Panc1 (cell line): ENCODE measurements at regions not wholly inside any gene's neighbourhood (a gene's known extent, or its start where the extent isn't known, plus 50 kb on each side); places are given as distances from the start of the nearest gene placed in this dataset.

Experiments
- POLR2AphosphoS5 ChIP-seq: IDR thresholded peaks from 2 replicates; pipeline ENCODE4 v1.6.1; 2012; ENCODE audit warnings: mild to moderate bottlenecking, low read depth, low read length, moderate library complexity
- TF ChIP-seq, protein P1 (sequence below): fragments of 450-650 bp; IDR thresholded peaks from 2 replicates; pipeline ENCODE4 v1.5.1; 2017; ENCODE audit warnings: mild to moderate bottlenecking

DNA sequence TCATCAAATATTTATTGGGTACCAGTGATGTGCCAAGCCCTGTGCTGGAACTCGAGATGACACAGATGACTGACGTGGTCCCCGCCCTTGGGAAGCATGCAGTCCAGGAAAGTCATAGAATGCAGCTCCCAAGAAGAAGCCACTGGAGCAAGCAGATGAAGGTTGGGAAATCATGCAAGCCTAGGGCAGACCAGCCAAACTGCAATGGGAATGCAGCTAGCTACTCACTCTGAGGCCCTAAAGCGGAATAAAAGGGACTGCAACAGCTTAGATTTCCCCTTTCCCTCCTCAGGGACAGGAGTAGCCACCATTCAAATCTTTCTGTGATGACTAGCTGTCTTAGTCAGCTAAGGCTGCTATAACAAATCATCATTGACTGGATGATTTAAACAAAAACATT lies 152.2 kb downstream of the MAFB start:
- TF ChIP-seq POLR2AphosphoS5: no peak
- TF ChIP-seq, protein P1, sequence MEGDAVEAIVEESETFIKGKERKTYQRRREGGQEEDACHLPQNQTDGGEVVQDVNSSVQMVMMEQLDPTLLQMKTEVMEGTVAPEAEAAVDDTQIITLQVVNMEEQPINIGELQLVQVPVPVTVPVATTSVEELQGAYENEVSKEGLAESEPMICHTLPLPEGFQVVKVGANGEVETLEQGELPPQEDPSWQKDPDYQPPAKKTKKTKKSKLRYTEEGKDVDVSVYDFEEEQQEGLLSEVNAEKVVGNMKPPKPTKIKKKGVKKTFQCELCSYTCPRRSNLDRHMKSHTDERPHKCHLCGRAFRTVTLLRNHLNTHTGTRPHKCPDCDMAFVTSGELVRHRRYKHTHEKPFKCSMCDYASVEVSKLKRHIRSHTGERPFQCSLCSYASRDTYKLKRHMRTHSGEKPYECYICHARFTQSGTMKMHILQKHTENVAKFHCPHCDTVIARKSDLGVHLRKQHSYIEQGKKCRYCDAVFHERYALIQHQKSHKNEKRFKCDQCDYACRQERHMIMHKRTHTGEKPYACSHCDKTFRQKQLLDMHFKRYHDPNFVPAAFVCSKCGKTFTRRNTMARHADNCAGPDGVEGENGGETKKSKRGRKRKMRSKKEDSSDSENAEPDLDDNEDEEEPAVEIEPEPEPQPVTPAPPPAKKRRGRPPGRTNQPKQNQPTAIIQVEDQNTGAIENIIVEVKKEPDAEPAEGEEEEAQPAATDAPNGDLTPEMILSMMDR: no peak
